NCI-H82 treated with DMSO at 0.1 percent for 48 hours (cell line): ENCODE measurements at regions not wholly inside any gene's neighbourhood (a gene's known extent, or its start where the extent isn't known, plus 50 kb on each side); places are given as distances from the start of the nearest gene placed in this dataset.
"Not testable (repeated sequence)": the region's sequence is repeated elsewhere in the genome, so short reads cannot be mapped to it uniquely, and the experiment has no call there.

ENCODE experiments used
- DNase-seq: peaks from one replicate; lab custom pipeline; 2025; ENCODE audit not compliant: unreplicated experiment; lab: John Stamatoyannopoulos, UW

DNA sequence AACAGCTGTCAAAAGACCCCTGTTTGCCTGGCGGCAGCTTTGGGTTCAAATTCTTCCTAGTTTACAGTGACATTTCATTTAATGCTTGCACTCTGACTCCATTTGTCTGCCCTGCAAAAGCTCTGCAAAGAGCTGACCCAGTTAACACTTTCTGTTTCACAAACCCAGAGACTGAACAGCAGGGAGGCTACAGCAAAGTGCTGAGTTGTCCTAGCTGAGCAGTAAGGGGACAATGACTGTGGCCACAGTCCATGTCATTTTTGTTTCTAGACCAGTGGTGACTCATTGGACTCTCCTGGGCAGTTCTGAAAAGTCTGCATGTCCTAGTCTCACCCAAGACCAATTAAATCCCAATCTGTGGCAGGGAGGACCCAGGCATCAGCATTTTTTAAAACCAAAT is 994.8 kb upstream of the WWC1 start:
- no peak for DNase-seq

DNA sequence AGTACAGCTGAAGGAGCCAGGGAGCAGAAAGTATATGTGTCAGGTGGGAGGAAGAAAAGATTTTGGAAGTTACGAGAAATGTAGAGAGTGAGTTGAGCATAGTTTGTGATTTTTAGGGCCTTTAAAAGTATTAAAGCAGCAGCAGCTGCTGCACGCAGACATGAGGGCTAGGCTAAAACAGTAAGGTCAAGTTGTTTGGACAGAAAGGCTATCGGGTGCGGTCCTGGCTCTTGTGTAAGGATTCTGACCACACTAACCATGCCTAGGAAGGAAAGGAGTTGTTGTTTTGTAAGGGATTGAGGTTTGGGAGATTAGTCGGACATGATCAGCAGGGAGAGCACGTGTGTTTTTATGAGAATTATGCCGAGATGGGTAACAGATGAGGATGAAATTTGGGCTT is 991.6 kb upstream of the WWC1 start:
- DNase-seq = not testable (repeated sequence)

- DNase-seq = no peak
Measured at GRCh38 chr5:167303582-167303981, 987.9 kb upstream of the WWC1 start.

DNA sequence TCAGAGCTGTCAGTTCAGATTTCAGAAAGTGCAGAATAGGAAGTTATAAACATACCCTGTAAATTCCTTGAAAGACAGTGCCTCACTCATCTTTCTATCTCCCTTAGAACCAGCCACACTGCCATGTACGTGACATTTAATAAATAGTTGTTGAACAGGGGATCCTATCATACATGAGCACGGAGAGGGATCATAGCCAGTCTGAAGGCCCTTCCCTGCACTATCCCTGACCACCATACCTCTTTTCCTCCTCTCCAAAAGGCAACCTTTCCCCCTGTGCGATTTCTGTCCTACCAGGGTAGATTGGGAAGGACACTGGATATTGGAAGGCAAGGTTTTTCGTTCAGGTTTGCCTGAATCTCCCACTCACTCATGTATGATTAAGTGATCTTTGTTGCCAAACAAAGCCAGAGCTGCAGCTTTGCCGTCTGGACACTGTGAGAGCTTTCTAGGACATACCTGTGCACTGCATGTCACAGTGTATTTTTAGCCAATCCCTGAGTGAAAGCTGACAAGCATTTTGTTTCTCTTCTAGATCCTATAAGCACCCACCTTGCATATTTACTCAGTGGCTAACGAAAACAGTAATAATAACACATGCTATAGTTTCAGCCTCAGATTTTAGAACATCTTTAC is 986.5 kb upstream of the WWC1 start:
- no peak for DNase-seq

DNA sequence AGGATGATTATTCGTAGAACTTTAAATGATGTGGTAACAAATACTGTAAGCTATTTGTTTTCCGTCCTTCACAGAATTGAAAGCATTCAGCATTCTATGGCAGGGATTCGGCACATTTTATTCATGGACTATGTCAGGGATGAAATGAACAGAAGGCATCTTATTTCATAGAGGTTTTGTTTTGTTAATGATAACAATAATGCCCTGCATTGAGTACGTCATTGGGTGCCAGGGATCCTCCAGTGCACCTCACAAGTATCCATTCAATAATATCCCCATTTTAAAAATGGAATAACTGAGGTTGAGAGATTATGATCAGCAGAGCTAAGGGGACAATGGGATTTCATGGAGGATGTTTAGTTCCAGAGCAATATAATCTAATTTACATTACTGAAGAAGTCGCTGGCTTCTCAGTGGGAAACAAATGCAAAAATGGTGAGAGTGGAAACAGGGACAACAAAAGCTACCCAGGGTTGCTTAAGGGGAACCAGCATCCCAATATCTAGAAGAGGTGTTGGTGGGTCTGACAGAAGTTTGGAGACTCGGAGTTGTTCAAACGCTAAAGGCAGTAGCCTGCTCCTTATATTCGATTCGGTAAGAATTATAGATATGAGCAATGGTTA is 985.7 kb upstream of the WWC1 start:
- DNase-seq = no peak

DNA sequence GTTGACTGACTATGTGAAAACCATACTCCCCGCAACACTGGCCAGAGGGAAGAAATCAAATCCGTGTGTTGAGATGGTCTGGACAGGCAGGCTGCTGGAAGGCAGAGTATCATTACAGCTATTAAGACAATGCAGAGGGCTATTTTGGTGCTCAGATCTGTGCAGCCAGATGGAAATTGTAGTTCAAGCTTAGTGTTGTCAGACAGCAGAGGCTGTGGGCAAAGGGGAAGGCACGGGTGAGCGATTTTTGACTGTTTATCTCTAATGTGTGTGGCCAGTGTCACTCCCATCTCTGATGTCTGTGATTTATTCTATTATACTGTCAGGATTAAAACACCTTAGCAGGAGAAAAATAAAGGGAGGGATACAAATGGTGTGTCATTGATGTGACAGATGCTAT is 984.4 kb upstream of the WWC1 start:
- DNase-seq = no peak

- DNase-seq = no peak
Measured at GRCh38 chr5:167308466-167308865, 983.0 kb upstream of the WWC1 start.

GRCh38 chr5:167309941-167310517 is 981.4 kb upstream of the WWC1 start:
- DNase-seq = no peak

DNA sequence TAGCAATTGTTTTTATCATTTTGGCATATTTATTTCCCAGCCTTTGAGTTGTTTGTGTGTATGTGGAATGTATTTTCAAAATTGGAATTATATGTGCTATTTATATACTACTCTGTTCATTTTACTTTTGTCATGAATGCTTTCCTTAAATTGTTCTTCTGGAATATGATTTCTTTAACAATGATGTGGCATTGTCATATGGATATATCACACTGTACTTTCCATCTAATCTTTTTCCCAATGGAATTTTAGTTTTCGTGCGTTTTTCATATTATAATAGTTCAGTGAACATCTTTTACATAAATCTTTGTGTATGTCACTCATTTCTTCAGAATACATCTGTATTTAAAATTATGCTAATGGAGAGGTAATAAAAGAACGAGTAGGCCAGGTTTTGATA is 980.1 kb upstream of the WWC1 start:
- no peak for DNase-seq

DNA sequence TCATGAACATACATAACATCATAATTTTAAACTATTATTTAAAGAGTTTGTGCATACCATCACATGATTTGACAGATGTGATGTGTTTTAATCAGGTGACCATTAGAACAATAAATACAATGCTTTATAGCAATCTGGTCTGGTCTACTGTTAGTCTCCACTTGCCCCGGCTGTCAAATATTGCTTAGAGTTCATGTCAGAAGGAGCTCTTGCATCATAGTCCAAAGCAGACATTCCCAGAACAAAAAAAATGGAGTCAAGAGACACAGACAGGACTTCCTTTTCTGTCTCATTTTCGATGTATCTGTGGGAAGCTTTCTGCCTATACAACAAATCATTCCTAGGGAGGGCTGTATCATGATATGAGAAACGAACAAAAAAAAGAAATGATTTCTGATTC is 979.2 kb upstream of the WWC1 start:
- DNase-seq = no peak

DNA sequence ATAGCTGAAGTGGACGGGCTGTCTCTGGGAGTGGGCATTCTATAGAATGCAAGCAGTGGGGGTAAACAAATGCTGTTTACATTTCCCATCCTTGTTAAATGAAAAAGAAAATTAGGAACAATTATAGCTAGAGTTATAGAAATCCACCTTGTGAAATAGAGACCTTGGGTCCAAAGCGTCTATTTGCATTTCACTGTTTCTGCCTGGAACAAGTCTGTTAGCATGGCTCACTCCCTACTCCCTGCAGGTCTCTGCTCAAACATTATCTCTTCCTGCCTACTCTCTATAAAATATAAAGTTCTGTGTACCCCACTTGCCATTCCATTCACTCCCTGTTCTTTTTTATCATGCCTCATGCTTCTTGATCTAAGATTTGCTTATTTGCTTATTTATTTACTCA is 975.7 kb upstream of the WWC1 start:
- DNase-seq = no peak

DNA sequence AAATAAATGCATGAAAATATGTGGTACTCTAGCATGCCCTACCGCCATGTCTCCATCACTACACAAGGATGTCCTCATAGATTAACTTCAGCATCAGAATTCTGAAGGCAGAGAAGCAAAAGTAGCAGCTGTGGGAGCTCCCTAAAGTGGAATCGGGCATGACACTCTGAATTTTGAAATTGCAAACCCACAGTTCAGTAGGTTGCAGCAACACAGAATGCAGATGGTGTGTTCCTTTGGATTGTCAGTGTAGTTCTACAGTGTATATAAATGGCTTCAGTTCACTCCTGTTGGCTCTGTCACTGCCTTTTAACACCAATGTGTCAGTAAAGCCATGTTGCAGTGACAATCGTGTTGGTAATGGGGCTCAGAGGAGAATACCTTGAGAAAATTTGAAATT is 973.6 kb upstream of the WWC1 start:
- DNase-seq = no peak

GRCh38 chr5:167319243-167319642 is 972.2 kb upstream of the WWC1 start:
- DNase-seq = no peak

GRCh38 chr5:167320019-167320418 is 971.4 kb upstream of the WWC1 start:
- DNase-seq = no peak

DNA sequence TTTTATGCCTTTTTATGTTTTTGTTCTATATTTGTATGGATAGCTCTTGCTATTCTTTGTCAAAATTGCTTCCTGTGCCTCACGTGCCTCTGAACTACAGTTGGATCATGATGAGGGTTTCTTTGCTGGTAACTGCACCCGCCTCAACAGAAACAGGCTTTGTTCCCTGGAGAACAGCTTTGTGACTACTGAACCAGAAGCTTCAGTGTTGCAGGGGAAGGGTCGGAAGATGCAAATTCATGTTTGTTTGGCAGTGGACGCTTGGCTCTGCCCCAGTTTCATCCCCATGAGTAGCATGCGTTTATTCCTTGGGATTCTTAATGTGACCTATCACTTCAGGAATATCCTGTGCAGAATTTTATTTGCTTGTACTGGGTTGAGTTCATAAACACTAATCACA is 959.1 kb upstream of the WWC1 start:
- DNase-seq = no peak

DNA sequence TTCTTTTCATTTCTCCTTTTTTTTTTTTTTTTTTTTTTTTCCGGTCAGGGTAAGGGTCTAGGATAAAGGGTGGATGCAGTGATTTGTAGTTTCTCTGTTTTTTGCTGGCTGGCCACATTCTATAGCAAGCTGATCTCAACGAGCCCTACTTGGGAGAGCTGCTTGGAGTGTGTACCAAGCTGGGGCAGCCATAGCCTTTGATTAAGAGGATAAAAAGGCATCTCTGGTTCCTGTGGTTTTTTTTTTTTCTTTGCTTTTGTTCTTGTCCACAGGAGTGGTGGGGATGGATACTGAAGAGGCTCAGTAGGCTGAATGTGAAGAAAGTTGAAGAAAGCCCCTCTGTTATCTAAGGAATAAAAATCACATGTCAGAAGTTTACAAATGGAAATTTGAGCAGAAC is 955.3 kb upstream of the WWC1 start:
- DNase-seq = no peak

DNA sequence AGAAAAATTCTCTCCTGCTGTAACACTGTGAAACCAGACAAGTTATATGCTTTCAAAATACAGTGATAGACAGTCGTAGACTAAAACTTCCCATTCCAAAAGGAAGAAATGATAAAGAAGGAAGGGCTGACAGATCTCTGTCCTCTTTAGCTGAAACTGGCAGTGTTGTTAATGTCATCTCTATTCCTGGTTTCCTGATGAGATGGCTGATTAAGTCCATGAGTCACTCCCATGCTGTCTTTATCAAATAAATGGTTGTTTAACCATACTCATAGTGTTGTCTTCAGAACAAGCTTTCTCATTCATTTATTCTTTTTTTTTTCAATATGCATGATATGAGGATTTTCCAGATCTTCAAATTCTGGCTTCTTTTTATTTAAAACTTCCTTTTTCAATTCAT is 952.2 kb upstream of the WWC1 start:
- DNase-seq = no peak

DNA sequence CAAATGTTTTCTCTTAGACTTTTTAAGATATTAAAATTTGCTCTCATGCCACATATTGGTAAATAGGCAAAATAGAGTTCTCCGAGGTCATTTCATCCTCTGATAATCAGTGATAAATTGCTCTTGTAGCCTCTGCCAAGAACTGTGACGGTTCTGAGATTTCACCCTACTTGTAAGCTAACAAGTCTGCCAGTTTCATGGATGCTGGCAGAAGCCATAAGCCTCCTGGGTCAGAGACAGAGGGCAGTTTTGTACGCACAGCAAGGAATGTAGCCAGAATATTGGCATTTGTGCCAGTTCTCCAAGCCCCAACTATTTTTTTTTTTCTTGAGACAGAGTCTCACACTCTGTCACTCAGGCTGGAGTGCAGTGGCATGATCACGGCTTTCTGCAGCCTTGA is 945.0 kb upstream of the WWC1 start:
- no peak for DNase-seq

- peak; percentile 62 for DNase-seq
Measured at GRCh38 chr5:167348251-167348926, 943.1 kb upstream of the WWC1 start.

DNA sequence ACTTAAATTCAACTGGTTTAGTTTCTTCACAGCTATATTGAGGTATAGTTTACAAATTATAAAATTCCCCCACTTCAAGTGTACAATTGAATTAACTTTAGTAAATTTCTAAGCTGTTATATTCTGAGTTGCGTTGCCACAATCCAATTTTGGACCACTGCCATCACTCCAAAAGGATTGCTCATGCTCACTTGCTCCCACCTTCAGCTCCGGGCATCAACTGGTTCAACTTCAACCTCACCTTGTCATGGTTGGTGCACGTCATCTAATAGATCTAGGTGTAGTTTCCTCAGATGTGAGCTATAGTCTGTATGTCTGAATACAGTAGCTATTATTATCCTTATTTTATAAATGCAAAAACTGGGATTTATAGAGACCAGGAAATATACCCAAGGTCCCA is 942.5 kb upstream of the WWC1 start:
- DNase-seq = no peak

- no peak for DNase-seq
Measured at GRCh38 chr5:167351316-167351715, 940.1 kb upstream of the WWC1 start.

DNA sequence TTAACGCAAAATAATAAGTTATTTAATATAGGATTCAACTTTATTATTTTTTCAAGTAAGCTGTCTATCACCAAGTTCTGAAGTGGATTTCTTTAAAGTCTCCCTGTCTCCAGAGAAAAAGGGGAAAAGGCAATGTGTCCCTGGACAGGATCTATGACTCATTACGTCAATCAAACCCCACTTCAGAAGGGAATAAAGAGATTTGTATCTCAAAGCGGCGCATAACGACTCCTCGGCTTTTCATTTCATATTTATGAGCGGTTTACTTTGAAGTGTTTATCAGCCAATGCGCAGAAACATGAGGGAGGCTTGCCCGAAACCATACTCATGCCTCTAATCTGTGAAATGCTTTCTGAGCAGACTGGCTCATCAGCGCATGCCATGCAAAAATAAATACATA is 938.6 kb upstream of the WWC1 start:
- no peak for DNase-seq
